Middle frontal gyrus (tissue), 1 donor: ENCODE measurements at regions not wholly inside any gene's neighbourhood (a gene's known extent, or its start where the extent isn't known, plus 50 kb on each side); places are given as distances from the start of the nearest gene placed in this dataset.
A peak's percentile ranks its signal among the peaks of the same experiment; 100 is the strongest.
"Not testable (repeated sequence)": the region's sequence is repeated elsewhere in the genome, so short reads cannot be mapped to it uniquely, and the experiment has no call there.

Experiments
- DNase-seq: peaks from one replicate; pipeline ENCODE4 v3.0.0-alpha.2; 2015; ENCODE audit warnings: low spot score; ENCODE audit errors: extremely low spot score

GRCh38 chr11:86167499-86168164, 76.9 kb upstream of the EED start:
- DNase-seq = no peak

GRCh38 chr11:86166287-86166686, 78.3 kb upstream of the EED start:
- DNase-seq = not testable (repeated sequence)

- no peak for DNase-seq
Measured at GRCh38 chr11:86164106-86164505, 80.4 kb upstream of the EED start.

GRCh38 chr11:86163221-86163876, 81.2 kb upstream of the EED start:
- DNase-seq = not testable (repeated sequence)

- DNase-seq = no peak
Measured at GRCh38 chr11:86162239-86162638, 82.3 kb upstream of the EED start.

GRCh38 chr11:86161837-86162236, 82.7 kb upstream of the EED start:
- DNase-seq = no peak

GRCh38 chr11:86161336-86161735, 83.2 kb upstream of the EED start:
- DNase-seq = no peak

- no peak for DNase-seq
Measured at GRCh38 chr11:86160541-86161149, 83.9 kb upstream of the EED start.

GRCh38 chr11:86159581-86159891, 85.0 kb upstream of the EED start:
- no peak for DNase-seq

- DNase-seq = no peak
Measured at GRCh38 chr11:86158704-86159580, 85.6 kb upstream of the EED start.

GRCh38 chr11:86157797-86158378, 86.7 kb upstream of the EED start:
- no peak for DNase-seq

GRCh38 chr11:86156397-86156955, 87.6 kb upstream of the PICALM start:
- no peak for DNase-seq

GRCh38 chr11:86155200-86155844, 86.4 kb upstream of the PICALM start:
- no peak for DNase-seq

GRCh38 chr11:86153439-86153838, 84.6 kb upstream of the PICALM start:
- DNase-seq = no peak

GRCh38 chr11:86152901-86153300, 84.0 kb upstream of the PICALM start:
- no peak for DNase-seq

- peak; percentile 39 for DNase-seq
Measured at GRCh38 chr11:86152006-86152862, 83.3 kb upstream of the PICALM start.

GRCh38 chr11:86151174-86152005, 82.5 kb upstream of the PICALM start:
- no peak for DNase-seq

- no peak for DNase-seq
Measured at GRCh38 chr11:86150847-86151173, 81.9 kb upstream of the PICALM start.

- DNase-seq = no peak
Measured at GRCh38 chr11:86149792-86150191, 80.9 kb upstream of the PICALM start.
